Sigmoid colon (tissue), 6 donors: ENCODE measurements at regions not wholly inside any gene's neighbourhood (a gene's known extent, or its start where the extent isn't known, plus 50 kb on each side); places are given as distances from the start of the nearest gene placed in this dataset.

Experiments
- DNase-seq: peaks from one replicate; pipeline ENCODE4 v3.0.0-alpha.2; 2019
- H3K27ac ChIP-seq, 4 donors: fragments of 200-600 bp; sonication (generic); one replicate each; pipeline ENCODE4 v1.5.1; 2016 to 2019; ENCODE audit warnings: mild to moderate bottlenecking in 1 of 4
- H3K27me3 ChIP-seq, 3 donors: fragments of 200-600 bp; sonication (generic); one replicate each; pipeline ENCODE4 v1.5.1; 2019; ENCODE audit warnings: mild to moderate bottlenecking in 1 of 3
- H3K36me3 ChIP-seq, 4 donors: fragments of 200-600 bp; sonication (generic); one replicate each; pipeline ENCODE4 v1.5.1; 2016 to 2019
- H3K4me1 ChIP-seq, 4 donors: fragments of 200-600 bp; sonication (generic); one replicate each; pipeline ENCODE4 v1.5.1; 2017 to 2019
- H3K4me3 ChIP-seq, 4 donors: fragments of 200-600 bp; sonication (generic); one replicate each; pipeline ENCODE4 v1.5.1; 2017 to 2019; ENCODE audit warnings: mild to moderate bottlenecking in 2 of 4, moderate library complexity in 1 of 4
- H3K9me3 ChIP-seq, 4 donors: fragments of 200-600 bp in 3 of 4; sonication (generic) in 3 of 4; one replicate each; pipeline versions ENCODE4 v1.5.1 to v1.6.1; 2013 to 2019
- EP300 ChIP-seq, 4 donors: sonication (generic); formaldehyde crosslinking; IDR thresholded peaks; one replicate each; pipeline ENCODE4 v1.6.1; 2017; ENCODE audit warnings: antibody characterized with exemption in 4 of 4
- POLR2A ChIP-seq, 2 donors: fragments of 450-650 bp; IDR thresholded peaks; one replicate each; pipeline ENCODE4 v1.6.1; 2016; ENCODE audit warnings: antibody characterized with exemption in 2 of 2, mild to moderate bottlenecking in 2 of 2, moderate library complexity in 2 of 2
- POLR2AphosphoS5 ChIP-seq, 4 donors: sonication (generic); formaldehyde crosslinking; IDR thresholded peaks; one replicate each; pipeline ENCODE4 v1.6.1; 2017; ENCODE audit warnings: antibody characterized with exemption in 4 of 4
- WGBS, 2 donors: extraction: QIAGEN DNeasy Blood & Tissue Kit; methylation state at CpG; one replicate each; pipeline ENCODE4 v1.1.7; 2013; 5-methylcytosine and 5-hydroxymethylcytosine counted together
- intact Hi-C: fragments of 100-400 bp; cut with DNase I; formaldehyde crosslinking; loops from one replicate; pipeline ENCODE4 v1.15.1; 2023
- TF ChIP-seq, protein P1 (sequence below), 4 experiments: fragments of 450-650 bp in 3 of 4; fragments of 200-600 bp in 1 of 4; IDR thresholded peaks; one replicate each; pipeline ENCODE4 v1.5.1; 2016 to 2019; ENCODE audit warnings: antibody characterized with exemption in 4 of 4, mild to moderate bottlenecking in 3 of 4, moderate library complexity in 2 of 4
- donor health status: healthy with polysubstance abuse.
- donor health status: healthy.

DNA sequence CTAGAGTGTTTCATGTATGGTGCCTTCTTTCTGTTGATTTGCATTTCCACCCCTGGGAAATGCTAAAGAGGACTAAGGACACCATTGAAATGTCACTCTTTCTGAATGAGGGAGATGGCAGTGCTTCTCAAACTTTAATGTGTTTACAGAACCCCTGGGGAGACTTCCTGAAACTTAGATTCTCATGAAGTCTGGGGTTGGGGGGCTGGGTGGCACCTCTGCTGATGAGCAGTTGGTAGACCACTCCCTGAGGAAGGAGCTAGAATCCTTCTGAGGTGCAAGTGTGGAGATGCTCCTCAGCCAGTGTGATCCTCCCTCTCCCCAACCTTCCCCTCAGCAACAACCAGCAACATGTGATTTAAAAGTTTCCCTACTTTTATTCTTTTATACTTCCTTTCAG, 546.8 kb downstream of the LRRC70 start:
- TF ChIP-seq POLR2A (IDR thresholded peaks at IDR 0.05): no peak
- Histone ChIP-seq H3K27ac (no peak overlapping the region), H3K4me3 (no peak overlapping the region), H3K9me3 (no peaks in the 10 kb centered on the region), H3K36me3 (no peaks in the 10 kb centered on the region), H3K4me1 (no peaks in the 10 kb centered on the region), H3K27me3 (no peaks in the 10 kb centered on the region)
- no peak for DNase-seq
- intact Hi-C loops: no loop called here

DNA sequence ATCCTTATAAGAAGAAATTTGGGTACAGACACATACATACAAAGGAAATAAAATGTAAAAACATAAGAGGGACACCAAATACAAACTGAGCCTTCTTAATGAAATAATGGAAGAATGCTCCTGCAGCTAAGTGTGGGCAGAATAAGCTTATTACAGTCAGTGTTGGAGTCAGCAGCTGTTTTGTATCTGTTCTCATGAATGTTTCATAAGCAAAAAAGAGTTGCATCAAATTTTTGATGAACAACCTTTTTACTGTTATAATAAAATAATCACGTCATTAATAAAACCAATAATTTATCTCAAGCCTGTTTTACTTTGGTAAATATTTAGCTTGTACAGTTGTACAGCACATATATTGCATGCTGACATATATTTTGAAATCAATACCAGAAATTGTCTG, 545.6 kb downstream of the LRRC70 start:
- no peak overlapping the region for H3K4me3 ChIP-seq
- intact Hi-C loops: no loop called here
- TF ChIP-seq, protein P1, sequence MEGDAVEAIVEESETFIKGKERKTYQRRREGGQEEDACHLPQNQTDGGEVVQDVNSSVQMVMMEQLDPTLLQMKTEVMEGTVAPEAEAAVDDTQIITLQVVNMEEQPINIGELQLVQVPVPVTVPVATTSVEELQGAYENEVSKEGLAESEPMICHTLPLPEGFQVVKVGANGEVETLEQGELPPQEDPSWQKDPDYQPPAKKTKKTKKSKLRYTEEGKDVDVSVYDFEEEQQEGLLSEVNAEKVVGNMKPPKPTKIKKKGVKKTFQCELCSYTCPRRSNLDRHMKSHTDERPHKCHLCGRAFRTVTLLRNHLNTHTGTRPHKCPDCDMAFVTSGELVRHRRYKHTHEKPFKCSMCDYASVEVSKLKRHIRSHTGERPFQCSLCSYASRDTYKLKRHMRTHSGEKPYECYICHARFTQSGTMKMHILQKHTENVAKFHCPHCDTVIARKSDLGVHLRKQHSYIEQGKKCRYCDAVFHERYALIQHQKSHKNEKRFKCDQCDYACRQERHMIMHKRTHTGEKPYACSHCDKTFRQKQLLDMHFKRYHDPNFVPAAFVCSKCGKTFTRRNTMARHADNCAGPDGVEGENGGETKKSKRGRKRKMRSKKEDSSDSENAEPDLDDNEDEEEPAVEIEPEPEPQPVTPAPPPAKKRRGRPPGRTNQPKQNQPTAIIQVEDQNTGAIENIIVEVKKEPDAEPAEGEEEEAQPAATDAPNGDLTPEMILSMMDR (IDR thresholded peaks at IDR 0.05): no peak
- TF ChIP-seq POLR2AphosphoS5 (IDR thresholded peaks at IDR 0.05) (no peak), EP300 (IDR thresholded peaks at IDR 0.05) (no peak), POLR2A (IDR thresholded peaks at IDR 0.05) (no peak)

DNA sequence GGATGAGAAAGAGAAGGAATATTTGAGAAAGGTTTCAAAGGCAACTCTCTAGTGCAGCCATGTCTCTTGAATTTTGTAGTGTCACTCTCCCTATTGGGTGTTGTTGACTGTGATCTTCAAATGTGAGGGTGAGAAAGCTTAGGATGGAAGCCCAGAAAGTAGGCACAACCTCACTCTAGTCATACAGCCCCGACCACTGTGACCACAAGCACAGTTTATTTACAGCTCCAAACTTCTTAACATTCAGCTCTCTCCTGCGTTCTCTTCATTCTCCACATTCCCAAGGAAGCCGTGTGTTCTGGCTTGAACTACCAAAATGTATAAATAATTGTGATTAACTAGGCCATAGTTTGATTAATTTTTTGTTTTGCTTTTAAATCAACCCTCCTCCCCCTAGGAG, 542.9 kb downstream of the LRRC70 start:
- no peak overlapping the region for H3K27ac ChIP-seq
- no peaks in the 10 kb centered on the region for H3K27me3 ChIP-seq
- no peak for TF ChIP-seq POLR2A (IDR thresholded peaks at IDR 0.05)
- TF ChIP-seq EP300 (IDR thresholded peaks at IDR 0.05): no peak
- no peak for TF ChIP-seq POLR2AphosphoS5 (IDR thresholded peaks at IDR 0.05)
- TF ChIP-seq, protein P1 (IDR thresholded peaks at IDR 0.05): no peak
- intact Hi-C loops: no loop called here
- H3K4me1 ChIP-seq: no peaks in the 10 kb centered on the region
- H3K4me3 ChIP-seq: no peak overlapping the region
- no peak for DNase-seq
- no peaks in the 10 kb centered on the region for H3K36me3 ChIP-seq
- H3K9me3 ChIP-seq: no peaks in the 10 kb centered on the region
- WGBS, 2 donors: 77 to 78% methylated on average over 3 of the region's 3 CpGs

More for the DNA sequence above, 545.6 kb downstream of the LRRC70 start:
- Histone ChIP-seq H3K9me3 (no peaks in the 10 kb centered on the region), H3K4me1 (no peaks in the 10 kb centered on the region), H3K27me3 (no peaks in the 10 kb centered on the region), H3K27ac (no peak overlapping the region), H3K36me3 (no peaks in the 10 kb centered on the region)
- DNase-seq: no peak
- 76 to 88% methylated on average over 1 of the region's 1 CpG for WGBS, 2 donors

DNA sequence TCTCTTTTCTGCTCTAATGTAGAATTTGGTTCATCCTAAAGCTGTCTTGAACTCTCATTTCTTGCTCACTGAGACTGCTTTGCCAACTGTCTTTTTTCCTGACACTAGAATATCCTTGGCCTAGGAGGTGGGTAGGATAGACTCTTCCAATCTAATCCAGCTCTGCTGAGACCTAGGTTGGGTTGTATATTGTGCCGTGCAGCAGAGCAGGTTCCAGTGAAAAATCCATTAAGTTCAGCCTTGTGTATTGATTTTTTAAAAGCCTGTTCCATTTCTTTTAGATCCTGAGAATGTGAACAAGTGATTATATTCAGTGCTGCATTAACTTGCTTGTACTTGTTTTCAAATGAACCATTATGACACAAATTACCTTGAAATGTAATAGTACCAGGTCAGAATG, 539.6 kb downstream of the LRRC70 start:
- H3K27me3 ChIP-seq: no peaks in the 10 kb centered on the region
- H3K27ac ChIP-seq: no peak overlapping the region
- no peaks in the 10 kb centered on the region for H3K9me3 ChIP-seq
- TF ChIP-seq POLR2A (IDR thresholded peaks at IDR 0.05) (no peak), EP300 (IDR thresholded peaks at IDR 0.05) (no peak)
- no peak for DNase-seq
- no peaks in the 10 kb centered on the region for H3K36me3 ChIP-seq
- no peak overlapping the region for H3K4me3 ChIP-seq
- intact Hi-C loops: no loop called here
- WGBS, 2 donors: 92 to 95% methylated on average over 1 of the region's 1 CpG
- H3K4me1 ChIP-seq: no peaks in the 10 kb centered on the region

DNA sequence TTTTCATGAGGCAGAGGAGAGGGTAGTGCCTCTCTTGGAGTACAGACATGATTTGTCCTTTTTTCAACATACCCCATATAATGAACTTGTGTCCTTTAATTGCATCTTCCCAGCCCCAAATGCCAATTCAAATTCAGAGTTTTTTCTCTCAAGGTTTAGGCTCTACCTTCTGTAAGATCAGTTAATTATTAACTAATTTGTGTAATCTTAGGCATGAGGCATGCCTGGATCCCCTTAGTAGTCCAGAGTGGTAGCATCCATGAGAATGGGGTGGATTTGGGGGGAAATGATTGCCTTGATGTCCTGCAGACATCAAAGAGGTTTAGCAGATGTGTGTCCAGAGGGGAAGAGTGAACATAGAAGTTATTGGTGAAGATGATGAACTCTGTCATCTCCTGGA, 533.3 kb downstream of the LRRC70 start:
- Histone ChIP-seq H3K9me3 (no peaks in the 10 kb centered on the region), H3K36me3 (no peaks in the 10 kb centered on the region), H3K27ac (no peak overlapping the region), H3K4me3 (no peak overlapping the region), H3K4me1 (no peaks in the 10 kb centered on the region), H3K27me3 (no peaks in the 10 kb centered on the region)
- no peak for DNase-seq
- intact Hi-C loops: no loop called here
- TF ChIP-seq POLR2AphosphoS5 (IDR thresholded peaks at IDR 0.05) (no peak), POLR2A (IDR thresholded peaks at IDR 0.05) (no peak), EP300 (IDR thresholded peaks at IDR 0.05) (no peak)
- TF ChIP-seq, protein P1 (IDR thresholded peaks at IDR 0.05): no peak

DNA sequence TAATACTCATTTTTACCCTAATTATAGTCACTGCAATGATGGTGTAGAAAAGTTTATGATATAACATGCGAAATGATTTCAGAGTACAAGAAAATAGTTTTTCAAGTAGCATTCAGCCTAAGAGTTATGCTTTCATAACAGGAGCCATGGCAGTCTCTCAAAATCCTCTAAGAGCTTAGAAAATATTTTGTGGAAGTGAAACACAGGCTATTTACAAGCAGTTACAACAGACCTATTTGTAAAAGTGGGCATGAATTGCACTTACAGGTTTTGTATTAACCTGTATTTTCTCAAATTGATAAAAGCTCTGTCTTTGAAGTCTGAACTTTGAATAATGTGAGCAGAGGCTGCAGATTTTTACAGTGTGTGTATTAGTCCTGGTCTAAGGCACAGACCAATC, 523.3 kb downstream of the LRRC70 start:
- intact Hi-C loops: no loop called here
- no peaks in the 10 kb centered on the region for H3K4me1 ChIP-seq
- DNase-seq: no peak
- H3K27ac ChIP-seq: no peak overlapping the region
- no peaks in the 10 kb centered on the region for H3K9me3 ChIP-seq
- no peak overlapping the region for H3K4me3 ChIP-seq
- no peak for TF ChIP-seq POLR2A (IDR thresholded peaks at IDR 0.05)
- TF ChIP-seq, protein P1 (IDR thresholded peaks at IDR 0.05): no peak
- TF ChIP-seq EP300 (IDR thresholded peaks at IDR 0.05): no peak
- TF ChIP-seq POLR2AphosphoS5 (IDR thresholded peaks at IDR 0.05): no peak
- no peaks in the 10 kb centered on the region for H3K36me3 ChIP-seq
- no peaks in the 10 kb centered on the region for H3K27me3 ChIP-seq
- WGBS, 2 donors: 84 to 93% methylated on average over 1 of the region's 1 CpG
